HG03457 (cell line): ENCODE measurements at regions not wholly inside any gene's neighbourhood (a gene's known extent, or its start where the extent isn't known, plus 50 kb on each side); places are given as distances from the start of the nearest gene placed in this dataset.
A peak's percentile ranks its signal among the peaks of the same experiment; 100 is the strongest.
"Not testable (repeated sequence)": the region's sequence is repeated elsewhere in the genome, so short reads cannot be mapped to it uniquely, and the experiment has no call there.

ENCODE experiments used
- ATAC-seq: cut with Tn5 transposase; IDR thresholded peaks from one replicate; pipeline ENCODE4 v1.9.1; 2021; ENCODE audit warnings: moderate number of reproducible peaks; ENCODE audit not compliant: unreplicated experiment

DNA sequence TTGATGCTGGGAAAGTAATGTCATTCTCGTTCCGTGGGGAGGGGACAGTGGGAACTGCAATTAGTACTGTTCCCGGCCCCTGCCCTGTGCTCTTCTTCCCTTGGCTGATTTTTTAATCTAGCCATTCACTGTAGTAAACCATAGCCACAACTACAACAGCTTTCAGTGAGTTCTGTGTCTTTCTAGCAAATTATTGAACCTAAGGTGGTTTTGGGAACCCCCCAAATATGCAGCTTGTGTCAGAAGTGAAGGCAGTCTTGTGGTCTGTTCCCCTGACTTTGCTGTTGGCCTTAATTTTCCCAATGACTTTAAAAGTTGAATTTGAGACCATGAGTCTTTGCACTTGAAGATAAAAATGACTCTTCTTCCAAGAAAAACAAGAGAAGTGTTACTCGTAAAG lies 114.3 kb upstream of the ETV6 start:
- ATAC-seq = no peak

DNA sequence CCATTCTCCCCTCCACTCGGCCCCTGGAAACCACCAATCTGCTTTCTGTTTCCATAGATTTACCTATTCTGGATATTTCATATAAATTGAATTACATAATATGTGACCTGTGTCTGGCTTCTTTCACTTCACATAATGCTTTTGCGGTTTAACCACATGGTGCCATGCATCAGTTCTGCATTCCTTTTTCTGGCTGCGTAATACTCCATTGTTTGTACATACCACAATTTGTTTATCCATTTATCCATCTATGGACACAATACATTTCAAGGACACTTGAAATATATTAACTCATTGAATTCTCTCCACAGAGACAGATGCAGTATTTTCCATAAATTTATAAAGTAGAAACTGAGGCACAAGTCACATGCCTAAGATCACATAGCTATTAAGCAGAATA lies 110.3 kb upstream of the ETV6 start:
- ATAC-seq = no peak

- no peak for ATAC-seq
Observed at GRCh38 chr12:11540156-11540555, 109.3 kb upstream of the ETV6 start.

- no peak for ATAC-seq
Observed at GRCh38 chr12:11540615-11541310, 108.7 kb upstream of the ETV6 start.

GRCh38 chr12:11542599-11542998 lies 106.9 kb upstream of the ETV6 start:
- no peak for ATAC-seq

DNA sequence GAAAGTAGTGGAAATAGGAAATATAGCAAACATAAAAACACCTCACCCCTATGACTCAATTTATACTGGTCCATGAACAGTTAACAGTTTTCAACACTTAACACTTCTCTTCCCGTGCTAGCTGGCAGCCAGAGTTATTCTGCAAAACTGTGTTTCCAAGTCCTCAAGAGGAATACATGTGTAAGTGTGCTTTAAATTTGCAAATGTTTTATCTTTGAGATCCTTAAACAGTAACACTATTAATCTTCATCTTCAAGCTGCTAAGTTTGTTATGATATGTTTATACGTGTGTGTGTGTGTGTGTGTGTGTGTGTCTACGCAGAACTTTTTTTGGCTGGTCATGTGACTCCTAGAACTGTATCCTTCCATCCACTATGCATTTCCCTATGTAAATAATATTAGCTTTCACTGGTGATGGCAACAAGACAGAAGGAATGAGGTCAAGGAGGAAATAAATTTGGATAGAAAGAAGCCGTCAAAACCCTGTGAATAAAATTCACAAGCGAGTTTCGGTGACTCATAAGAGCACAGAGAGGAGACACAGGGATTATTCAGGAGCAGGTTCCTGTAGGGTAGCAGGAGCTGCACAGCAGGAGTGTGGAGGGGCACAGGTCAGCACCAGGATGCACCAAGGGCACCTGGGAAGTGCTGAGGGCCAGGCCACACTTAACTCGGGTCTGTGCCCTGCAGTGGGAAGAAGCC lies 105.9 kb upstream of the ETV6 start:
- no peak for ATAC-seq

DNA sequence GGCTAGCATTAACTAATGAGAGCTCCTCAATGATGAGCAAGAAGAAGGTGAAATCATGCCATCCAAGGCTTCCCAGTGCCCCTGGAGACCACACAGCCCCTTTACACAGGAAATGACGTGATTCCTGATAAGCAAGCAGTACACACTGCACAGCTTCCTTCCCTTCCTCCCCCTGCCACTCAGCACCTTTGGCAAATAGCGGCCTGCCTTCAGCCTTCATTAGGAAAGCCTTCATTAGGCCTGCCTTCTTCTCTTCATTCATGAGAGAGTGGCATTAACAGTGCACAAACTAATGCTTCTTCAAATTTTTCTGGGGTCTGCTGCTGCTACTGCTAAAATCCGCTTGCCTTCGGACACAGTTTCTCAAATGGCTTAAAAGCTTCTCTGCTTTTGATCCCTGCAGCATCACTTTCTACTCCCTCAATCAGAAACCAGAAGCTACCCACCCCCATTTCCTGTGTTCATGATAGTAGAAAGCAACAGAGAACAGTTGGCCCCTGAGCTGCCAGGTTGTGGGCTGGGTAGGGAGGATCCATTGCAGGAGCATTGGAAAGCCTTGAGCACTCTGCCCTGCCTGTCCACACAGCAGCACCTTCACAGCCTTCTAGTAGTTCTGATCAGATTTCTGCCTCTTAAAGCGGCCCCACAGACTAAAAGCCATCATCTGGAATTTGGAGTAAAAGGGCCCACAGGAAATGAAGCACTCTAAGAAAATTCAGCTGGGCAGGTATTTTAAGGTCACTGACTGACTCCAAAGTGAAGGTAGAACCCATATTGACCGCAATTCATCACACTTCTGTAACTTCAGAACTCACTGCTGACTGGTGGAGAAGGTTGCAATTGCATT lies 103.8 kb upstream of the ETV6 start:
- peak; percentile 72 for ATAC-seq

- not testable (repeated sequence) for ATAC-seq
Observed at GRCh38 chr12:11546582-11547270, 102.7 kb upstream of the ETV6 start.

DNA sequence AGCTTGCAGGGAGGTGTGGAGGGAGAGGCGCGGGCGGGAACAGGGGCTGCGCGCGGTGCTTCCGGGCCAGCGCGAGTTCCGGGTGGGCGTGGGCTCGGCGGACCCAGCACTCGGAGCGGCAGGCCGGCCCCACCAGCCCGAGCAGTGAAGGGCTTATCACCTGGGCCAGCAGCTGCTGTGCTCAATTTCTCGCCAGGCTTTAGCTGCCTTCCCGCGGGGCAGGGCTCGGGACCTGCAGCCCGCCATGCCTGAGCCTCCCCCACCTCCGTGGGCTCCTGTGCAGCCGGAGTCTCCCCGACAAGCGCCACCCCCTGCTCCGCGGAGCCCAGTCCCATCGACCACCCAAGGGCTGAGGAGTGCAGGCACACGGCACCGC lies 102.2 kb upstream of the ETV6 start:
- not testable (repeated sequence) for ATAC-seq

GRCh38 chr12:11549119-11549518 lies 100.4 kb upstream of the ETV6 start:
- ATAC-seq = no peak

- ATAC-seq = no peak
Observed at GRCh38 chr12:11553871-11554533, 95.5 kb upstream of the ETV6 start.

DNA sequence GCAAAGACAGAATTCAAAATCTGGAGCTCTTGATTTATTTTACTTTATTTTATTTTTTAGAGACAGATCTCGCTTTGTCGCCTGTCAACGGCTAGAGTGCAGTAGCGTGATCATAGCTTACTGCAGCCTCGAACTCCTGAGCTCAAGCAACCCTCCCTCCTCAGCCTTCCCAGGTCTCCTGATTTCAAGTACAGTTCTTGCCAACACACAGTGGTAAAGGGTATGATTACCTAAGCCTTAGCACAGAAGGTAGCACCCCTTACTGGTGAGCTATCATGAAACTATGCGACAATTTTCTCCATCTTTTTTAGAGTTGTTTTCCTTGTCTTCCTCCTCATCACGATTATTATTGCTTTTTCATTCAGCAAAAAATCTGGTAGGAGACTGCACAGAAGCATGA lies 94.3 kb upstream of the ETV6 start:
- ATAC-seq = no peak

DNA sequence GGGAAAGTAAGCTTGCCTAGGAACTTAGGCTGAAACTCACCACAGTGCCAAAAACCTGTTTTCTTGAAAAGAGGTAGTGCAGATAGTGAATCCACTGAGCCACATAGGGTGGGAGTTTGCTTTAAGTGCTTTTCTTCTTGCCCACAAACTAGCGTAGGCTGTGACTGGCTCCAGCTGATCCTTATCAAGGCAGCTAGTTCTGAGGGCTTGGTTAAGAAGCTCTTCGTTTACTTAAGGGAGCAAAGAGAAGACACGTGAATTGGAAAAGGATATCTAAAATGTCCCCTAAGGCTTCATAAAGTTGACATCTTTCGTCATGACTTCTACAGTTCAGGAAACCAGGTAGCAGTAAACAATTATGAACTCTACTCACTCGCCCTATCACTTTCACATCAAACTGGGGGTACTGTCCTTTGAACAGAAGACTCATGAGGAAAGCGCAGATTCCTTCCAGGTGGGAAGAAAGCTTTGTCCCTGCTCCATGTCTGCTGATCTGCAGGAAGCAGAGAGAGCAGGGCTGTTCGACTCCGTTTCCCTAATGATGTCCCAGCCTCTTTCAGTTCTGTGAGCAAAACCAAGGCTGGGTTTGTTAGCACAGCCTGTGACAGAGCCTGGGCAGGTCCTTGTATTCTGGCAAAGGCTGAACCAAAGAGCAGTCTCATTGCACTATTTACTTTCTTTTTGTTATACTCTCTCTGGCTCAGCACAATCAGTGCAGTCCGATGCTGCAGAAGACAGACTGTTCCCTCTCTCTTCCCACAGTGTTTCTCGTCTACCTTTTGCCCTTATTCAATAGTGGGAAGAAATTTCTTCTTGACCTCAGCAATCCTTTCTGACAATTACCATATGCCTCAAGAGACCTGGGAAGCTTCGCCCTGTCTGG lies 93.5 kb upstream of the ETV6 start:
- no peak for ATAC-seq

GRCh38 chr12:11556682-11557081 lies 92.8 kb upstream of the ETV6 start:
- ATAC-seq = no peak

- no peak for ATAC-seq
Observed at GRCh38 chr12:11559626-11560340, 89.7 kb upstream of the ETV6 start.

DNA sequence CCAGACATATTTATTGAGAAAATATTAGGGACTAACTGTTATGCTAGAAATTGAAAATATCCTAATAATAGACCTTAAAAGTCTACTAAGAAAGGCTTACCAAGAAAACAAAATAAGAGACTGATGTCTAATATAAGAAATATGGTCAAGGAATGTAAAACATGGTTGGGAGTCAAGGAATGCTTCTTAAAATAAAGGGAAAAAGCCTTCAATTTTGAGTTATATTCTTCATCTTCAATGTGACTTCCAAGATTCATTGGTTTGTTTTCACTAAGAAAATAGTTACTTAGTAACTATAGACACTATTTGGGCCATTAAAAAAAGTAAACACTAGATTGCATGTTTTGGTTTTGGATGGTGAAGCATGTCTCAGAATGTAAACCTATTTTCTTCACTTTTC lies 88.1 kb upstream of the ETV6 start:
- no peak for ATAC-seq

DNA sequence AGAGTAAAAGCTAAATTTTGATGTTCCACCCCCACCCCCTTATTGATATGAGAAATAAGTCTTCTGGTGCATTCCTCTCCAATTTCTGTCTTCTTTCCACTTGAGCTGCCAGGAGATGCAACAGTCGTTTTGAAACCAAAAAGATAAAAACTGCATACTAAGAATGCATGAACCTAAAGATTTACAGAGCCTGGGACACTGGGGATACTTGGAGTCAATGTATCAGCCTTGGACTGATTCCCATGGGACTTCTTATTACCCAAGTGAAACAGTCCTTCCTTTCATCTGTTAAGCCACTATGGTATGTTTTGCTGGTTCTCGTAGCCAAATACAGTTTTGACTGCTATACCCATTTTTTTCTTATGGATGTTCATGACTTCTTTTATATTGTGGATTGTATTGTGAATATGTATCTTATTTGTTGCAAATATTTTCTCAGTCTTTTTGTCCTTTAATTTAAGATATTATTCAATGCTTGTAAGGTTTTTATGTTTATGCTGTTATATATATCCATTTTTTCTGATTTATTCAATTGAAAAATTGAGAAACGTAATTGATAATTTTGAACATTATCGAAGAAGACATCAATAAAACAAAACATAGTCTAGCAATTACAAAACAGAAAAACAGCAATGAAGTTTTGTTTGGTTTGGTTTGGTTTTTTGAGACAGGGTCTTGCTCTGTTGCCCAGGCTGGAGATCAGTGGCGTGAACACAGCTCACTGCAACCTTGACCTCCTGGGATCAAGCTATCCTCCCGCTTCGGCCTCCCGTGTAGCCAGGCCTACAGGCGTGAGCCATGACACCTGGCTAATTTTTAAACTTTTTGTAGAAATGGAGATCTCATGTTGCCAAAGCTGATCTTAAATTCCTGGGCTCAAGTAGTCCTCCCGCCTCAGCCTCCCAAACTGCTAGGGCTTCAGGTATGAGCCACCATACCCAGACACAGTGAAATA lies 85.4 kb upstream of the ETV6 start:
- ATAC-seq = no peak
